HG03575 (cell line): ENCODE measurements at regions not wholly inside any gene's neighbourhood (a gene's known extent, or its start where the extent isn't known, plus 50 kb on each side); places are given as distances from the start of the nearest gene placed in this dataset.
A peak's percentile ranks its signal among the peaks of the same experiment; 100 is the strongest.
"Not testable (repeated sequence)": the region's sequence is repeated elsewhere in the genome, so short reads cannot be mapped to it uniquely, and the experiment has no call there.

Experiments
- ATAC-seq: cut with Tn5 transposase; IDR thresholded peaks from one replicate; pipeline ENCODE4 v1.9.1; 2021; ENCODE audit not compliant: unreplicated experiment, insufficient number of reproducible peaks, low FRiP score; ENCODE audit errors: extremely low read depth

DNA sequence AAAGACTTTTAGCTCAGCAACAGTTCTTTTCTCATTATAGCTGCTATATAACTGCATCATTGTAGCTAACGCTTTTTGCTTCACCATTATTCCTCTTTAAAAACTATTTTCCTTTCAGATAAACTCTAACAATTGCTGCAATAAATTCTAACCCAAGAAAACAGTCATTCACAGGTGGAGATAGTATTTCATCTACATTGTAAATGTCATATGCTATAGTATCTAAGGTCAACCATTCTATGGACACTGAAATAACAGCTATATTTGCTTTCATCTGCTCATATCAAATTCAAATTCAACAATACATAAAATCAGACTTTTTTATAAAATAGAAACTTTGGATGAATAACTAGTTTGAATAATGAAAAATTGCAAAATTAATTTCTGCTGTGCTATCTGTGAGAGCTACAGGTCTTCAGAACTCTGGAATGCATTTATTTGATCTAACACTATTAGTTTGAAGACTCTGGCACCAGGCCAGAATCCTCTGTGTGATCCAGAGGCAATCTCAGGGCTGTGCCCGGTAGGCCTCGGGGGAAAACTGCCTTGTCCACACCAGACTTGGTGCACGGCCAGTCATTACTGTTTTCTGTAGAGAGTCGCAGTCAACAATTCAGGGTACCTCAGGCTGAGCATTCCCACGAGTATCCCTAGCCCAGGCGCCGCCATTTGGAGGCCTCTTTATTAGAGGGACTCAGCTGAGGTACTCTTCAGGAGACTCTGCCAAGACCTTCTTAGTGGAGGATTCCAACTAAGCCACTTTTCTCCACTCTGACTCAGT lies 332.4 kb downstream of the SLC7A11 start:
- no peak for ATAC-seq

- no peak for ATAC-seq
These were observed 336.2 kb downstream of the SLC7A11 start for GRCh38 chr4:137905930-137906329.

GRCh38 chr4:137901114-137901513 lies 341.0 kb downstream of the SLC7A11 start:
- no peak for ATAC-seq

DNA sequence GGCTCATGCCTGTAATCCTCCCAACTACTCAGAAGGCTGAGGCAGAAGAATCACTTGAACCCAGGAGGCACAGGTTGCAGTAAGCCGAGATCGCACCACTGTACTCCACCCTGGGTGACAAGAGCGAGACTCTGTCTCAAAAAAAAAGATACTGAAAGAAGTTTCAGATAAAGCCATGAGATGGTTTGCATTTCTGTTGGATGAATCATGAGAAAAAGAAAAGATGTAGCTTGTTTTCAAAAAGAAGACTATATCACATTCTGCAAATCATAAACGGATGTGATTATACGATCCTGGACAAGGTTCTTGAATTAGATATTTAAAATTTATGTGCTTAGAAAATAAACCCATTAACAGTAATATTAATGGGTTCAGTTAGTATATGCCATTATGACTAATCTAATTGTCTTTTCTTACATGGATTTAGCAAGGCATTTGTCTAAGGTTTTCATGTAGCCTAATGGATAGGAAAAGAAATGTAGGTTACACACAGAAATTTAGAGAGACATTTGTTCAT lies 345.9 kb downstream of the SLC7A11 start:
- ATAC-seq, result no peak

GRCh38 chr4:137895515-137895914 lies 346.6 kb downstream of the SLC7A11 start:
- not testable (repeated sequence) for ATAC-seq

- ATAC-seq, result no peak
These were observed 350.0 kb downstream of the SLC7A11 start for GRCh38 chr4:137892134-137892533.

GRCh38 chr4:137890812-137891211 lies 351.3 kb downstream of the SLC7A11 start:
- ATAC-seq, result no peak

- no peak for ATAC-seq
These were observed 349.3 kb upstream of the PCDH18 start for GRCh38 chr4:137881641-137882040.

DNA sequence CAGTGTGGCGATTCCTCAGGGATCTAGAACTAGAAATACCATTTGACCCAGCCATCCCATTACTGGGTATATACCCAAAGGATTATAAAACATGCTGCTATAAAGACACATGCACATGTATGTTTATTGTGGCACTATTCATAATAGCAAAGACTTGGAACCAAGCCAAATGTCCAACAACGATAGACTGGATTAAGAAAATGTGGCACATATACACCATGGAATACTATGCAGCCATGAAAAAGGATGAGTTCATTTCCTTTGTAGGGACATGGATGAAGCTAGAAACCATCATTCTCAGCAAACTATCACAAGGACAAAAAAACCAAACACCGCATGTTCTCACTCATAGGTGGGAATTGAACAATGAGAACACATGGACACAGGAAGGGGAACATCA lies 335.8 kb upstream of the PCDH18 start:
- ATAC-seq, result not testable (repeated sequence)

DNA sequence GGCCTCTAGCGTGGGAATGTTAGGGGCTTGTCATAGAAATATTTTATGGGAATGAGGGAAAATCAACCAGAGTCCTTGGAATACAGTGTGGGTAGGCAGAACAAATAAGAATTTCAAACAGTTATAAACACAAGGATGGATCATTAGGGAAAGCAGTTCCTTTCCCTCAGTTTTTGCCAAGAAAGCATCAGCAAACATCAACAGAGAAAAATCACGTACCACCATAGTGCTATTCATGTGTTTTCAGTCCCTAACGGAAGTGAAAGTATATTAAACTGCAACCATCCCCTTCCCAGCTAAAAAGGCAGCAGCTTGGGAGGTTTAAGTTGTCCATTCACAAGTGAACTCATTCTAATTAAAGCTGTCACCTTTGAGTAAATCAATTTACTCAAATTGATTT lies 334.4 kb upstream of the PCDH18 start:
- ATAC-seq, result no peak

DNA sequence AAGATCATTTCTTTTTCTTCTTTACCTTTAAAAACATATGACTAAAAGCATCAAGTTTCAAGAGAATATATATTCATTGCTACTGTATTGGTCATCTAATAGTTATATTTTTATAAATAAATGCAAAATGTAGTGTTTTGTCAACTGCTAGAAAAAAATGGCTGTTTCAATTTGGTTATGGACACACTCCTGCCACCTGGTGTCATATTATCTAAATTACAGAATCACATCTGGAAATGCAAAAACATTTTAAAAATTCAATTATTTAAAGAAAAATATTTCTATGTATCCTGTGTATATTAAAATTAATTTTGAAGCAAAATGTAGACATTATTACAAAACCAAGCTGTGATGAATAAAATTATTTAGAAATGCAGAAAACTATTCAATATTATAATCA lies 329.4 kb upstream of the PCDH18 start:
- no peak for ATAC-seq

DNA sequence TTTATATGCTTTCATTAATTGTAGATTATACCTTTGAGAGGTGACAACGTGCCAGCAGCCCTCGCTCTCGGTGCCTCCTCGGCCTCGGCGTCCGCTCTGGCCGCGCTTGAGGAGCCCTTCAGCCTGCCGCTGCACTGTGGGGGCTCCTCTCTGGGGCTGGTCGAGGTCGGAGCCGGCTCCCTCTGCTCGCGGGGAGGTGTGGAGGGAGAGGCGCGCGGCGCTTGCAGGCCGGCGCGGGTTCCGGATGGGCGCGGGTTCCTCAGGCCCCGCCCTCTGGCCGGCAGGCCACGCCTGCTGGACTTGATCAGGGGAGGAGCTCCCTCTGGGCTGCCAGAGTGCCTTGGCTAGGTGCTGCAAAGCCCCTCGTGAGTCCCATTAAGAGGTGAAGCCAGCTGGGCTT lies 321.1 kb upstream of the PCDH18 start:
- ATAC-seq, result no peak

DNA sequence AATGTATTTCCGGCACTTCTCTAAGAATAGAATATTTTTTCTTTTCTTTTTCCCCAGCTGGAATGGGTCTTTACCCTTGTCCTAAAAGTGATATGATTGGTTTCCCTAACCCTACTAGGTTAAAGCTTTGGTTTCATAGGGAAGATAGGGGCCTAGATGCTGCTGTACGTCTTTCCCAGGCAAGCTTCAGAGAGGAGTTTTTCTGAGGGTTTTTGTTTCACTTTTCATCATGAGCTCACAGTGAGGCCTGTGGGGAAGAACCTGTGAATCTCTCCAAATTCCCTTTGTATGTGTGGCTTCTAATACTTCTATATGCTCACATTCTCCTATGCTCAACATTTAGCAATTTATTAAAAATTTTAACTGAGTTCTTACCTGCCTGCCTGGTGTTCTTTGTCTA lies 320.0 kb upstream of the PCDH18 start:
- ATAC-seq, result no peak

DNA sequence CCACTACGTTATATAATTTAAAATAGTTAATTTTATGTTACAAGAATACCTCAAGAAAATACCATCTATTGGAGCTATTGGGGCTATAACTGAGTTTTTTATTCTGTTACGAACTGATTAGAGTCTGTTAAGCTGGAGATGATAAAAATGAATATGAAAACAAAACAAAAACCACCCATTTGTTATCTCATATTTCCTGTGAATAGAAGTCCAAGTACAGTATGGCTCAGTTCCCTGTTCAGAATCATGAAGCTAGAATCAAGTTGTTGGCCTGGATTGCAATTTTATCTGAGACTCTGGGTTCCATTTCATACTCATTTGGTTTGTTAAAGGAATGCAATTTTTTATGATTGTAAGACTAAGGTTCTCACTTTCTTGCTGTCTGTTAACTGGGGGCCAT lies 319.1 kb upstream of the PCDH18 start:
- no peak for ATAC-seq

GRCh38 chr4:137827945-137828344 lies 295.7 kb upstream of the PCDH18 start:
- not testable (repeated sequence) for ATAC-seq

DNA sequence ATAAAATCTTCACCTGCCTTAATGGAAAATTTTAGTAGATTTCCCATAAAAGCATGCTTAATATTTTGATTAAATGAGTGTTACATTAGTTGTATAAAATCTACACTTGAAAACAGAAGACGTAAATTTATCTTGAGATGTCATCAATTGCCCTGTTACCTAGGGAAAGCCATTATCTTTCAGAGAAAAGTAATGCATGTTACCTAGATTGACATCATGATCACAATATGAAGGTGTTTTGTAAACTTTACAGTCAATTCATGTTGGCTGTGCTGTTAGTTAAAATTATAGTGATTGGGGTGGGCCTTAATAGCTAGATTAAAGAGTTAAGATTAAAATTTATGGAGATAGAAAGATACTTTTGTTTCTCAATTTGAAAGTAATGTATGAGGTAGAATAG lies 293.2 kb upstream of the PCDH18 start:
- no peak for ATAC-seq

DNA sequence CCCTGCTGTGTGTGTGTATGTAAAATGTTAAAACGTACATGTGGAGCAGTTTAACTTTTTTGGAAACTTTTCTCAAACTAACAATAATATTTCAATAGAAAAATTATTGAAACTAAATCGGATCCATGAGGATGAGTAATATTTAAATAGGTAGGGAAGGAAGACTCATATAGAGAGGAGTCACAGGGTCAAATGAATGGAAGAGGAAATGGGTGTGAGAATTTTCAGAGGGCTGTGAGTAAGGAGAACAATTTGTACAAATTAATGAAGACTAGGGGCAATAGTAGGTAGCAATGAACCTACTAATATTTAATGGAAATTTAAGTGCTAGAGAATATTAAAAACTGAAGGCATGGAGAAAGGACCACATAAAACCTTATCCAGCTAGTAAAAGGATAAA lies 290.7 kb upstream of the PCDH18 start:
- no peak for ATAC-seq

GRCh38 chr4:137819964-137820383 lies 287.7 kb upstream of the PCDH18 start:
- peak; percentile 82 for ATAC-seq

DNA sequence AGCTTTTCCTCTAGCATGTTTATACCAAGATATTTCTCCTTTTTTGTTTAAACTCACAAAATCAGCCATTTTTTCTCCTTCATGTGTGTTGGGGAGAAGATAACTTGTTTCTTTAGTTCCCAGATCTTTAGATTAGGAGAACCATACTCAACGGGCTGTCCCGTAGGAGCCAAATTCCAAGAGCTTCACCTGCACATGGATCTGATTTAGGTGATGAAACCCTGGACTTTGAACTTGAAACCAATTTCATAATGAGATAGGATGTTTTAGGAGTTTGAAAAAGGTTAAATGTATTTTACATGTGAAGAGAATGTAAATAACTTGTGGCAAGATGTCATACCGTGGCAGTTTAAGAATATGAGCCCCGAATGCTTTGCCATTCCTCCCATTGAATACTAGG lies 280.0 kb upstream of the PCDH18 start:
- no peak for ATAC-seq

GRCh38 chr4:137806420-137806819 lies 274.1 kb upstream of the PCDH18 start:
- no peak for ATAC-seq
